DOHH2 (cell line): ENCODE measurements at regions not wholly inside any gene's neighbourhood (a gene's known extent, or its start where the extent isn't known, plus 50 kb on each side); places are given as distances from the start of the nearest gene placed in this dataset.

Experiments used
- EZH2phosphoT487 ChIP-seq: fragments of 200-600 bp; sonication (generic); IDR thresholded peaks from 2 replicates; pipeline ENCODE4 v1.6.1; 2017; ENCODE audit warnings: borderline replicate concordance, mild to moderate bottlenecking, antibody characterized with exemption, low read length, moderate library complexity, mixed read lengths
- TF ChIP-seq, protein P1 (sequence below): fragments of 200-600 bp; sonication (generic); IDR thresholded peaks from one replicate; pipeline ENCODE4 v1.5.1; 2014; ENCODE audit warnings: antibody characterized with exemption, mild to moderate bottlenecking, low read depth, low read length; ENCODE audit not compliant: poor library complexity, severe bottlenecking

DNA sequence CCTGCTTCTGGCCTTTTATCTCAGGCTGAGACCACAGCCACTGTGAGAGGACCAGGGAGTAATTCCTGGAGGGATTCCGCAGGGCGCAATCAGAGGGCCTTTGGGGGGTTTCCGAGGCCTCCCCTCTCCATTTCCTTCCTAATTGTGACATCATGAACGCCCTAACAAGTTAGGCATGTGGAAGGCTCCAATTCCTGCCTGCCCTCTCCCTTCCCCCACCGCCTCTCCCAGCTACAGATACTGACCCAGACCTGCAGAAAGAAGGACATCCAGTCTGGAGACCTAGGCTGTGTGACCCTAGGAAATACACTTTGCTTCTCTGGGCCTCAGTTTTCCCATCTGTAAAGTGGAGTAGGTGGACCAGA is 637.9 kb downstream of the MED13L start:
- TF ChIP-seq, protein P1, sequence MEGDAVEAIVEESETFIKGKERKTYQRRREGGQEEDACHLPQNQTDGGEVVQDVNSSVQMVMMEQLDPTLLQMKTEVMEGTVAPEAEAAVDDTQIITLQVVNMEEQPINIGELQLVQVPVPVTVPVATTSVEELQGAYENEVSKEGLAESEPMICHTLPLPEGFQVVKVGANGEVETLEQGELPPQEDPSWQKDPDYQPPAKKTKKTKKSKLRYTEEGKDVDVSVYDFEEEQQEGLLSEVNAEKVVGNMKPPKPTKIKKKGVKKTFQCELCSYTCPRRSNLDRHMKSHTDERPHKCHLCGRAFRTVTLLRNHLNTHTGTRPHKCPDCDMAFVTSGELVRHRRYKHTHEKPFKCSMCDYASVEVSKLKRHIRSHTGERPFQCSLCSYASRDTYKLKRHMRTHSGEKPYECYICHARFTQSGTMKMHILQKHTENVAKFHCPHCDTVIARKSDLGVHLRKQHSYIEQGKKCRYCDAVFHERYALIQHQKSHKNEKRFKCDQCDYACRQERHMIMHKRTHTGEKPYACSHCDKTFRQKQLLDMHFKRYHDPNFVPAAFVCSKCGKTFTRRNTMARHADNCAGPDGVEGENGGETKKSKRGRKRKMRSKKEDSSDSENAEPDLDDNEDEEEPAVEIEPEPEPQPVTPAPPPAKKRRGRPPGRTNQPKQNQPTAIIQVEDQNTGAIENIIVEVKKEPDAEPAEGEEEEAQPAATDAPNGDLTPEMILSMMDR = no peak
- TF ChIP-seq EZH2phosphoT487 = no peak
